ENCODE measurements at regions not wholly inside any gene's neighbourhood (a gene's known extent, or its start where the extent isn't known, plus 50 kb on each side); places are given as distances from the start of the nearest gene placed in this dataset.

- no peak for DNase-seq (ENCODE audit: low spot score)
These were observed 1225.6 kb downstream of the VRK1 start for GRCh38 chr14:98022541-98023520.

GRCh38 chr14:98028162-98028561 lies 1231.0 kb downstream of the VRK1 start:
- DNase-seq (ENCODE audit: low spot score) = no peak

- DNase-seq (ENCODE audit: low spot score) = no peak
These were observed 1236.6 kb downstream of the BCL11B start for GRCh38 chr14:98035396-98035795.

- no peak for DNase-seq (ENCODE audit: low spot score)
These were observed 1234.2 kb downstream of the BCL11B start for GRCh38 chr14:98037831-98038230.

GRCh38 chr14:98056946-98057345 lies 1215.1 kb downstream of the BCL11B start:
- no peak for DNase-seq (ENCODE audit: low spot score)

- no peak for DNase-seq (ENCODE audit: low spot score)
These were observed 1212.9 kb downstream of the BCL11B start for GRCh38 chr14:98059106-98059505.

- no peak for DNase-seq (ENCODE audit: low spot score)
These were observed 1209.9 kb downstream of the BCL11B start for GRCh38 chr14:98062083-98062482.

GRCh38 chr14:98069712-98070171 lies 1202.3 kb downstream of the BCL11B start:
- DNase-seq (ENCODE audit: low spot score) = no peak

- DNase-seq (ENCODE audit: low spot score) = no peak
These were observed 1201.5 kb downstream of the BCL11B start for GRCh38 chr14:98070536-98070935.

- no peak for DNase-seq (ENCODE audit: low spot score)
These were observed 1197.9 kb downstream of the BCL11B start for GRCh38 chr14:98074111-98074510.

GRCh38 chr14:98077176-98077575 lies 1194.8 kb downstream of the BCL11B start:
- DNase-seq (ENCODE audit: low spot score) = no peak

- no peak for DNase-seq (ENCODE audit: low spot score)
These were observed 1189.2 kb downstream of the BCL11B start for GRCh38 chr14:98082833-98083232.

GRCh38 chr14:98085751-98086150 lies 1186.2 kb downstream of the BCL11B start:
- no peak for DNase-seq (ENCODE audit: low spot score)

- no peak for DNase-seq (ENCODE audit: low spot score)
These were observed 1178.9 kb downstream of the BCL11B start for GRCh38 chr14:98093111-98093510.

GRCh38 chr14:98099527-98099926 lies 1172.5 kb downstream of the BCL11B start:
- DNase-seq (ENCODE audit: low spot score) = no peak

- no peak for DNase-seq (ENCODE audit: low spot score)
These were observed 1170.7 kb downstream of the BCL11B start for GRCh38 chr14:98101323-98101722.

GRCh38 chr14:98103705-98104104 lies 1168.3 kb downstream of the BCL11B start:
- no peak for DNase-seq (ENCODE audit: low spot score)

- DNase-seq (ENCODE audit: low spot score) = no peak
These were observed 1162.7 kb downstream of the BCL11B start for GRCh38 chr14:98109326-98109725.

- no peak for DNase-seq (ENCODE audit: low spot score)
These were observed 1159.7 kb downstream of the BCL11B start for GRCh38 chr14:98112194-98112780.

- no peak for DNase-seq (ENCODE audit: low spot score)
These were observed 1157.7 kb downstream of the BCL11B start for GRCh38 chr14:98114122-98114895.

- DNase-seq (ENCODE audit: low spot score) = no peak
These were observed 1157.1 kb downstream of the BCL11B start for GRCh38 chr14:98114946-98115345.

- DNase-seq (ENCODE audit: low spot score) = no peak
These were observed 1153.2 kb downstream of the BCL11B start for GRCh38 chr14:98118749-98119148.

Data from AG08395 (cell line).